T-helper 2 cell treated with Interferon-gamma antibody and Interleukin-4, amounts not matched to agents 5 μg/mL and 100 μg/mL, for 36 hours (primary cell): ENCODE measurements at regions not wholly inside any gene's neighbourhood (a gene's known extent, or its start where the extent isn't known, plus 50 kb on each side); places are given as distances from the start of the nearest gene placed in this dataset.
"Not testable (repeated sequence)": the region's sequence is repeated elsewhere in the genome, so short reads cannot be mapped to it uniquely, and the experiment has no call there.

Experiments used
- DNase-seq: peaks from one replicate; pipeline ENCODE4 v3.0.0; 2021; ENCODE audit warnings: low spot score
- H3K27ac Mint-ChIP-seq: one replicate; pipeline ENCODE4 v1.8.0; 2021; ENCODE audit warnings: mild to moderate bottlenecking, mixed read lengths
- H3K27me3 Mint-ChIP-seq: one replicate; pipeline ENCODE4 v1.8.0; 2021; ENCODE audit warnings: low read depth, mixed read lengths
- H3K36me3 Mint-ChIP-seq: one replicate; pipeline ENCODE4 v1.8.0; 2021; ENCODE audit warnings: low read depth, mixed read lengths
- H3K4me1 Mint-ChIP-seq: one replicate; pipeline ENCODE4 v1.8.0; 2021; ENCODE audit warnings: low read depth, mixed read lengths
- H3K4me3 Mint-ChIP-seq: one replicate; pipeline ENCODE4 v1.8.0; 2022; ENCODE audit warnings: mild to moderate bottlenecking, moderate library complexity, mixed read lengths
- H3K9me3 Mint-ChIP-seq: one replicate; pipeline ENCODE4 v1.8.0; 2021; ENCODE audit warnings: mixed read lengths

DNA sequence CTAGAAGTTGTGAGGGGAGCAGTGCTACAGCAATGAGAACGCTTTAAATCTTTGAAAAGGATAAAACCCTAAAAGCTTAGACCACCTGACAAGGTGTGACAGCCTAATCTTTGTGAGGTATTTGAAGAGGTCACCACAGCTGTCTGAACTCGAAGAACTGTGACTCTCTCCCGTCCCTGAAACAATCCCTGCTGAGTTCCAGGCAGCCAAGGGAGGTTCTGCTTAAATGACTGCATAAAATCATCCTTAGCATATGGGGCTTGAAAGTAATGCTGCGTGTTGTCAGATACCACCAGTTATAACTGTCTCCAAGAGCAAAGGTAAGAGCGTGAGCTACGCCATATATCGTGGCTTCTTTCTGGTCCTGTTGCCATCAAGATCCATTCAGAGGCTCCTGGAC, 696.3 kb downstream of the PCDH7 start:
- peaks cover 42% of the 10 kb centered on the region for H3K9me3 Mint-ChIP-seq
- H3K36me3 Mint-ChIP-seq = no peaks in the 10 kb centered on the region
- no peaks in the 10 kb centered on the region for H3K4me1 Mint-ChIP-seq
- H3K27me3 Mint-ChIP-seq = no peaks in the 10 kb centered on the region
- no peak overlapping the region for H3K4me3 Mint-ChIP-seq
- DNase-seq = no peak
- H3K27ac Mint-ChIP-seq = no peak overlapping the region

GRCh38 chr4:31417040-31417439, 696.9 kb downstream of the PCDH7 start:
- Mint-ChIP-seq H3K27me3 (no peaks in the 10 kb centered on the region), H3K4me1 (no peaks in the 10 kb centered on the region), H3K27ac (no peak overlapping the region), H3K36me3 (no peaks in the 10 kb centered on the region), H3K4me3 (no peak overlapping the region), H3K9me3 (peaks cover 42% of the 10 kb centered on the region)
- no peak for DNase-seq

DNA sequence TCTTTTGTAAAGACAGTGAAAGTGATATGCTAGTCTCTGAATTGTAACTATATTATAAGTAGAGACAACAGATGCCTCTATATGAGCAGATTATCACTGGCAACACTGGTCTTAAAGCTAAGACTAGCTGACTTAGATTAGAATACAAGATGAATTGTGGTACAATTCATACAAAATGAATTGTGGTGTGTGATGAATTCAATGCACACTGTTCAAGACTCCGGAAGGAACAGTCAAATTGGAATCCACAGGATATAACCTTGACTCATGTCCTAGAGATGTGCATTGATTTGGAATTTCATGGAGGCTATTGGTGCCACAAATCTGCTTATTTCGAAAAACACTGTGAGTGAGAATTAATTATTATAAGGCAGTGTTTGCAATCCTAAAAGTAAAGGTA, 701.8 kb downstream of the PCDH7 start:
- Mint-ChIP-seq H3K4me1 (no peaks in the 10 kb centered on the region), H3K36me3 (no peaks in the 10 kb centered on the region), H3K9me3 (peaks cover 15% of the 10 kb centered on the region), H3K27ac (no peak overlapping the region), H3K27me3 (no peaks in the 10 kb centered on the region), H3K4me3 (no peak overlapping the region)
- no peak for DNase-seq

- Mint-ChIP-seq H3K27me3 (no peaks in the 10 kb centered on the region), H3K36me3 (no peaks in the 10 kb centered on the region), H3K9me3 (peaks cover 21% of the 10 kb centered on the region), H3K27ac (no peak overlapping the region), H3K4me1 (no peaks in the 10 kb centered on the region), H3K4me3 (no peak overlapping the region)
- no peak for DNase-seq
These were observed 707.5 kb downstream of the PCDH7 start for GRCh38 chr4:31427691-31428090.

GRCh38 chr4:31442236-31442635, 722.1 kb downstream of the PCDH7 start:
- Mint-ChIP-seq H3K36me3 (no peaks in the 10 kb centered on the region), H3K9me3 (peaks cover 5% of the 10 kb centered on the region), H3K27ac (no peak overlapping the region), H3K4me3 (no peak overlapping the region), H3K27me3 (no peaks in the 10 kb centered on the region), H3K4me1 (no peaks in the 10 kb centered on the region)
- no peak for DNase-seq

DNA sequence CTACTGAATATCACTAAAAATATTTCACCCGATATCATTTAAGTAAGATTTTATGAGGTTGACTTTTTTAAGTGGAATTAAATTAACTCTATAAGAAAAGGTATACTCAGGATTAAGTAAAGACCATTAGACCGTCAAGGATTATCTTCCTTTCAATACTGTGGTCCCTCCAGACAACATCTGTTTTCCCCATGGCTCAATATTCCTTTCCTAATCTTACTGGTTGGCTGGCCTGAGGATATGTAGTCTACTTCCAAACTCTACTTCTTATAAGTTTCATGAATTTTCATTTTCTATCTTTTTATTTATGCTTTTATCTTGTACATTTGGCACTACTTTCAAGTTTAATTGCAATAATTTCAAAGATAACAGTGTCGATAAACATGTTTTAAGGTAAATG, 725.4 kb downstream of the PCDH7 start:
- no peaks in the 10 kb centered on the region for H3K36me3 Mint-ChIP-seq

GRCh38 chr4:31455612-31456011, 735.4 kb downstream of the PCDH7 start:
- Mint-ChIP-seq H3K4me3 (no peak overlapping the region), H3K36me3 (no peaks in the 10 kb centered on the region), H3K27me3 (no peaks in the 10 kb centered on the region), H3K9me3 (peaks cover 40% of the 10 kb centered on the region), H3K27ac (no peak overlapping the region), H3K4me1 (no peaks in the 10 kb centered on the region)
- no peak for DNase-seq

More for the DNA sequence above, 725.4 kb downstream of the PCDH7 start:
- H3K27me3 Mint-ChIP-seq = no peaks in the 10 kb centered on the region
- peaks cover 13% of the 10 kb centered on the region for H3K9me3 Mint-ChIP-seq
- H3K4me3 Mint-ChIP-seq = no peak overlapping the region
- no peak overlapping the region for H3K27ac Mint-ChIP-seq
- no peaks in the 10 kb centered on the region for H3K4me1 Mint-ChIP-seq
- DNase-seq = no peak

DNA sequence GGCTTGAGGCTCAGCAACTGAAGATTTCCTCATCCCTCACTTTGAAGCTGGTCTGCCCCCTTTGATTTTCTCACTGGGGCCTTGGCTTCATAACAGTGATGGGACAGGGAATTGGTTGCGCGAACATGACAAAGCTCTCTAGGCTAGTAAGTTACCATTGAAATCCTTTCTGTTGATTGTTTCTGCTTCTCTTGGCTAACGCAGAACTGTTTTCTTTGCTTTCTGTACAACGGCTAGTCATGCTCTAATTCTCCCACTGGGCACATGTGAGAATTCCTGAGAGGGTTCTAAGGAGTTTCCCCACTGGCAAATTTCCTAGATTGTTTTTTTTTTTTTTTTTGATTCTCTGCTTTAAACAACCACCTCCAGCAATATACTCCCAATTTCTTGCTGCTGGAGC, 738.6 kb downstream of the PCDH7 start:
- Mint-ChIP-seq H3K4me1 (no peaks in the 10 kb centered on the region), H3K27ac (no peak overlapping the region), H3K9me3 (peaks cover 31% of the 10 kb centered on the region), H3K4me3 (no peak overlapping the region), H3K27me3 (no peaks in the 10 kb centered on the region), H3K36me3 (no peaks in the 10 kb centered on the region)
- no peak for DNase-seq

- no peak overlapping the region for H3K27ac Mint-ChIP-seq
- H3K9me3 Mint-ChIP-seq = peaks cover 33% of the 10 kb centered on the region
- H3K4me3 Mint-ChIP-seq = no peak overlapping the region
- no peaks in the 10 kb centered on the region for H3K36me3 Mint-ChIP-seq
- H3K27me3 Mint-ChIP-seq = no peaks in the 10 kb centered on the region
- DNase-seq = no peak
- no peaks in the 10 kb centered on the region for H3K4me1 Mint-ChIP-seq
These were observed 741.3 kb downstream of the PCDH7 start for GRCh38 chr4:31461421-31461820.

DNA sequence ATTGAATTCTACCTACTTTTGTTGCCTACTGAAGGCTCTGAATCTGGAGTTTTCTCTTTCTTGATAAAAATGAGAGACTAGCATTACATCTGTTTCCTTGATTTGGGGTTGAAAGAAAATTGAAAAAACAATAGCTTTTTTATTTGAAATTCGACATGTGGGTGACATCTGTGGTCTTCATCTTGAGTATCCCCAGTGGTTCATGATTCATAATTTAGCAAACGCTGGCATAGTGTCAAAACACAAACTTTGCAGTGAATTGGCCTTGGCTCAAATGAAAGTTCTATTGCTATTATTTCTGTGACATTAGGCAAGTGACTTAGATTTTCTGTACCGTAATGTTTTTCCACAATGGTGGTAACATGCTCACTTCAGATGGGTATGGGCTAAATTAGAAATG, 747.6 kb downstream of the PCDH7 start:
- H3K4me3 Mint-ChIP-seq = no peak overlapping the region

GRCh38 chr4:31474221-31474620, 754.1 kb downstream of the PCDH7 start:
- Mint-ChIP-seq H3K4me3 (no peak overlapping the region), H3K27me3 (no peaks in the 10 kb centered on the region), H3K36me3 (no peaks in the 10 kb centered on the region), H3K27ac (no peak overlapping the region), H3K9me3 (peaks cover 33% of the 10 kb centered on the region), H3K4me1 (no peaks in the 10 kb centered on the region)
- no peak for DNase-seq

More for the DNA sequence above, 747.6 kb downstream of the PCDH7 start:
- H3K27ac Mint-ChIP-seq = no peak overlapping the region
- no peaks in the 10 kb centered on the region for H3K4me1 Mint-ChIP-seq
- H3K36me3 Mint-ChIP-seq = no peaks in the 10 kb centered on the region
- peaks cover 25% of the 10 kb centered on the region for H3K9me3 Mint-ChIP-seq
- no peak for DNase-seq
- no peaks in the 10 kb centered on the region for H3K27me3 Mint-ChIP-seq

DNA sequence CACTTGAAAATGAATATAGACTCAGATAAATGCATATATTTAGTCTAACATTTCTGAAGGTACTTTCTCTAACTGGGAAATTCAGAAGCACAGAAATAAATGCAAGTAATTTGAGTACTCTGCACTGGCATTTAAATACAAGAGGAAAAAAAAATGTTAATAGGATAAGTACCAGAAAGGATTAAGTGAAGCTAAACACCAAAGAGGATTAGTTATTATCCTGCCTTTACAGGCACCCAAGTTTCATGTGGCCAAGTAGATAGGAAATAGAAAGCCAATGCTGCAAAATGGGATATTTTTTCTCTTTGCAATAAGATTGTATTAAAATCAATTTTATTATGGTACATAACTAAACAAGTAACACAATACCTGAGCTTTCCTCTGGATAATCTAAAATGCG, 762.5 kb downstream of the PCDH7 start:
- H3K36me3 Mint-ChIP-seq = no peaks in the 10 kb centered on the region
- no peak for DNase-seq
- H3K9me3 Mint-ChIP-seq = peaks cover 26% of the 10 kb centered on the region
- H3K4me3 Mint-ChIP-seq = no peak overlapping the region
- no peaks in the 10 kb centered on the region for H3K4me1 Mint-ChIP-seq
- no peak overlapping the region for H3K27ac Mint-ChIP-seq
- H3K27me3 Mint-ChIP-seq = no peaks in the 10 kb centered on the region

- DNase-seq, H3K36me3 Mint-ChIP-seq, H3K4me3 Mint-ChIP-seq, H3K27ac Mint-ChIP-seq, H3K4me1 Mint-ChIP-seq, H3K27me3 Mint-ChIP-seq: not testable (repeated sequence)
- peaks cover 38% of the 10 kb centered on the region for H3K9me3 Mint-ChIP-seq
These were observed 779.0 kb downstream of the PCDH7 start for GRCh38 chr4:31499216-31499615.

DNA sequence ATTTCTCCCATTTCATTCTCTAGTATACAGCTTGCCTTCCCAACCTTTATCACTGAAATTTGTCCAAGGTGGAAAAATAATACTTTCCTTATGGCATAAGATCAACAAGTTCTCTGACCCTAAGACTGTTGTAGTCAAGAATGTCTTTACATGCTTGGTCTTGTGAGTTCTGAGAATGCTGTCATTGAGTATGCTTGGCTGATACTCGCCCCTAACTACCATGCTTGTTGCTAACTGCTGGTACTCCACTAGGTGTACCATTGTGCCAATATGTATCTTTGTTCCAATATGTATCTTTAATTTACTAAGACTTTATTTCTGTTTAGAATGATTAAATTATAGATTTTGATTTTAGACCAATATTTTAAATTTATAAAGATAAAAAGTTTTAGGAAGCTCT, 796.4 kb downstream of the PCDH7 start:
- no peak overlapping the region for H3K27ac Mint-ChIP-seq
- no peak overlapping the region for H3K4me3 Mint-ChIP-seq
- no peaks in the 10 kb centered on the region for H3K4me1 Mint-ChIP-seq
- no peak for DNase-seq
- H3K36me3 Mint-ChIP-seq = no peaks in the 10 kb centered on the region
- peaks cover 32% of the 10 kb centered on the region for H3K9me3 Mint-ChIP-seq
- H3K27me3 Mint-ChIP-seq = no peaks in the 10 kb centered on the region

- no peak overlapping the region for H3K4me3 Mint-ChIP-seq
- peaks cover 27% of the 10 kb centered on the region for H3K9me3 Mint-ChIP-seq
- H3K4me1 Mint-ChIP-seq = no peaks in the 10 kb centered on the region
- no peaks in the 10 kb centered on the region for H3K27me3 Mint-ChIP-seq
- no peaks in the 10 kb centered on the region for H3K36me3 Mint-ChIP-seq
- no peak overlapping the region for H3K27ac Mint-ChIP-seq
- DNase-seq = no peak
These were observed 798.7 kb downstream of the PCDH7 start for GRCh38 chr4:31518796-31519250.
